H1 (cell line): ENCODE measurements at regions not wholly inside any gene's neighbourhood (a gene's known extent, or its start where the extent isn't known, plus 50 kb on each side); places are given as distances from the start of the nearest gene placed in this dataset.

Source experiments
- CHD7 ChIP-seq: fragments of 300-600 bp; sonication (generic); IDR thresholded peaks from 2 replicates; pipeline ENCODE4 v1.7.1; 2012; ENCODE audit warnings: low read length, moderate library complexity, mild to moderate bottlenecking, inconsistent platforms; ENCODE audit not compliant: insufficient replicate concordance
- GTF2F1 ChIP-seq: IDR thresholded peaks from 2 replicates; pipeline ENCODE4 v1.6.1; 2012; ENCODE audit warnings: low read depth, low read length, improper control_type of control experiment, borderline replicate concordance
- JUN ChIP-seq: IDR thresholded peaks from 2 replicates; pipeline ENCODE4 v1.6.1; 2011; ENCODE audit warnings: low read depth, mild to moderate bottlenecking, improper control_type of control experiment, low read length
- NANOG ChIP-seq: IDR thresholded peaks from 2 replicates; pipeline ENCODE4 v1.6.1; 2011; ENCODE audit warnings: low read length, low read depth, mild to moderate bottlenecking, inconsistent platforms; ENCODE audit not compliant: insufficient read depth, poor library complexity, severe bottlenecking
- SP4 ChIP-seq: IDR thresholded peaks from 2 replicates; pipeline ENCODE4 v1.6.1; 2012; ENCODE audit warnings: low read length, inconsistent platforms

DNA sequence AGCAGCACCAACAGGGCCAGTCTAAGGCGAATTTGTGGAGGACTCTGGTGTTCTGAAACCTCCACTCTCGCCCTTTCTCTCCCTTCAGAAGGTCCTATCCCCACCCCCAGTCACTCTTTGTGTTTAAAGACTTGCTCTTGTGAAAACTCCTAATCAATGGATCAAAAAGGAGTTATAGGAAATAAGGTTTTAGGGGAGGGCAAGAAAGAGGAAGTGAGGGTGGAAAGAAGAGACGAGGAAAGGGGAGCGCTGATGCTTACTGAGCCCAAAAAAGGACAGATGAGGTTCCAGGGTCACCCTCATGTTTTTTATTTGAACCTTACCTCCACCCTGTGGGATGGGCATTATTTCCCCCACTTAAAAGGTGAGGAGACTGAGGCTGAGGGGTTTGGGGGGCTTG, 70.0 kb upstream of the SLC6A11 start (continued):
- TF ChIP-seq CHD7 (no peak), NANOG (no peak), JUN (no peak), SP4 (no peak), GTF2F1 (no peak)
- TF ChIP-seq, all 59 proteins: peak for 0
